GM18507 (cell line): ENCODE measurements at regions not wholly inside any gene's neighbourhood (a gene's known extent, or its start where the extent isn't known, plus 50 kb on each side); places are given as distances from the start of the nearest gene placed in this dataset.
"Not testable (repeated sequence)": the region's sequence is repeated elsewhere in the genome, so short reads cannot be mapped to it uniquely, and the experiment has no call there.

Source experiments
- DNase-seq: peaks from one replicate; pipeline ENCODE4 v3.0.0; 2011; ENCODE audit warnings: low read depth; ENCODE audit not compliant: insufficient read length; ENCODE audit errors: extremely low spot score
- FAIRE-seq: peaks from 2 replicates; lab custom pipeline; 2011; peaks lifted over from hg19 to GRCh38; lab: Jason Lieb, UNC

GRCh38 chr3:56930706-56931105 lies 129.0 kb upstream of the ARHGEF3 start:
- DNase-seq (no peak), FAIRE-seq (no peak)

DNA sequence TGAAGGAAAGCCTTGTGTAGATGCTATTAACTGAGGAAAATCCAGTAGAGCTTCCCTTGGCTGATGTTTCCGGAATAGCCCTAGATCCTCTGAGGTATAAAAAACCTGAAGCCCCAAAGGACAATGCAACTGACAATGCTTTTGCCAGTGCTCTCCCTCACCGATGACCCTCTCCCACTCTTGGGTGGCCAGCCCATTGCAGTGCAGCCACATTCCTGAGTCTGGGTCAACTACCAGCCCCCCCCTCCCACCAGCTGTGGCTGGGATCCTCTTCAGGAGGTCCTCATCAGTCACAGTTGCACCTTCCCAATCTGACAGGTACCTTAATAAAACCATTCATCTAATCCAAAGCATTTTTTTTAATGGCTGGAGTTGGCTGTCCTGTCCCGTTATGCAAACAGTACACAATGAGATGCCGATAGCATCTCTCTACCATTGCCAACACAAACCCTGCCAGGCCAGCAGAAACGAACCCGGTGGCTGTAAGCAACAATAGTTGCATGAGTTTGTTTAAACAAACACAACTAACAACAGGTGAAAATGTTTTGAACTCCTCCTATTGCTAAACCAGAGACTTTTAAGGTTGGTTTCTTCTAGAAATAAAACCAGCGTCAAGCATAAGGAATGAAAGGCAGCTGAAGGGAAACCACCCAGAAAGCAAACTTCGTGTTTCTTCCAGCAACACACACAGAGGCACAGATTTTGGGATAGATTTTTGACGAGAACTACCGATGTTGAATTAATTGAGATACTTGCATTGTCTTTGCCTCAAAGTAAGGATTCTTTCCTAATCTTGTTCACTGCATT lies 128.3 kb upstream of the ARHGEF3 start:
- DNase-seq = no peak
- no peak for FAIRE-seq

DNA sequence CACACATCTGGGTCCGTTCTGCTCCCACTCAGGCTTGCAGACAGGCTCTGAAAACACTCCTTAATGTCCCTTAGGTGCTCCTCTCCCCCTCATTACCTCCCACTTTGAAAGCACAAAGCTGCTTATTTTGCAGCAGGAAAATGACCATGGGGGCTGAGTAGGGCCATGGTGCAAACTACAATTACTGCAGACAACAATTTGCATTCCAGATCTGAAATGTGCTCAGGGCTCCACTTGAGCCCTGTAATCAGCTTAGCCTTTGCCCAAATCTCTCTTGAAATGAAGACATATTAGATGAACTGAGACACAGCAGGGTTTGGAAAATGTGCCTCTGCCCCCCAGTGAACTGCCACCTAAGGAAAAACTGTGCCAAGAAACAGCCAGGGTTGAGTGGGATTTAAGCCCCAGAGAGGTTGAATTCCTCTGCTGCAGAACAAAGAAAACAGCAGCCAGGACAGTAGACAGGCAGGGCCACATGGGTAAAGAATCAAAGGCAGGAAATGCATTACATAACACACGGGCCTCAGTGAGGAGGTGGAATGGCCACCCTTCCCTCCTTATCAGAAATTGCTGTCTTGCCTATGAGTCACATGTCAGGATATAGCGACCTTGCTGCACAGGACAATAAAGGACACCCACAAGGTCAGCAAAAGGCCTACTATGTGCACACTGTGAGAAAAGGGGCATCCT lies 126.8 kb upstream of the ARHGEF3 start:
- FAIRE-seq = no peak
- DNase-seq = no peak

DNA sequence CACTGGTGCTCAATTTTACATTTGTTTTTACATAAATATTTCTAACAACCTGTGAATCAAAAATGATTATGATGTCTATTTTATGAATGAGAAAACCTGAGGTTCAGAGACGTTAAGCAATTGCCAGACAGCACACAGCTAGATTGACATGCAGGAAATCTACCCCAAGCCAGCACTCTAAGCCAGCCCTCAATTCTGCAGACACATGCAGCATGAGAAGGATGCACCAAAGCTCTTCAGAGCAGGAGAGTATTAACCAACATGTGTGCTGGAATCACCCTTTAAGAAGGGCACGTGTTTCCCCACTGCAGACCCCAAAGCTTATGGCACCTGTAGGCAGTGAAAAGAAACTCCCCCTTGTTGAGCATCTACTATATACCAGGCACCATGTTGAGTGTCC lies 126.1 kb upstream of the ARHGEF3 start:
- no peak for FAIRE-seq
- no peak for DNase-seq

DNA sequence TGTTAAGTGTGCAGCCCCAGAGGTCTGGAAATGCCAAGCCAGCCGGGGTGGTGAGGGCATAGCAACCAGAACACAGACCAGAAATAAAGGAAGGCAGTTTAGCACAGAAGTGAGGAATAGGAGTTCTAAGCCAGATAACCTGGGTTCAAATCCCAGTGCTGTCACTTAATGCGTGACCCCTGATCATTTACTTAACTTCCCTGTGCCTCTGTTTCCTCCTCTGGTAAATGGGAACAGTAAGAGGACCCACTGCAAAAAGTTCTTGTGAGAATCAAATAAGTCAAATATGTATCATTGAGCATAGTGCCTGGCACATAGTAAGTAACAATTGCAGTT lies 125.2 kb upstream of the ARHGEF3 start:
- FAIRE-seq (no peak), DNase-seq (no peak)

DNA sequence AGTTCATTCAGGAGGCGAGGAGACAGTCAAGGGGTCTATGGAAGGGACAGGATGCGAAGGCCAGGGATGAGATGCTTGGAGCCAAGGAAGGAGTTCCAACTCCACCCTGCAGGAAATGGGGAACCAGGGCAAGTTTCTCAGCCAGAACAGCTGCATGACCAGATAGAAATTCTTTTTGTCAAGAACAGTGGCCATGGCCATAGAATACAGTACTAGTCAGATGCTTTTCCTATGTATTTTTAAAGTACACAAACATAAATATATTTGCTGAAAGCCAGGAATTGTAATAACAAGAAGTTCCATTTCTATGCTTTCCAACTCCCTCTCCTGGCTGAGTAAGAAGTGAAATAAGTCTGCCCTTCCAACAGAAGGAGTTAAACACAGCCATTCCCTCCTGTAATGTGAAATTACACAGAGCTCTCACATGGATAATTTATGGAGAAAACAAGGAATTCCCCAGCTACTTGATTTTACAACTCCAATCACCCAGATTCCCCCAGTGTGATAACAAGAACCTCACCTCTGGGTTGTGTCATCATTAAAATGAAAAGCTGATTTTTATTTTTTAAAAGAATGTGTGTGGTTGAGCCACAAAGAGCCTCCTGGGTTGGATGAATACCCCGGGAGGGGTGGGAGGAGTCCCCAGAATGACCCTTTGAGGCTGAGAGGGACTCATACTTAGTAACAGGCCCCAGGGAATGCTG lies 124.6 kb upstream of the ARHGEF3 start:
- no peak for DNase-seq
- no peak for FAIRE-seq

GRCh38 chr3:56924700-56925099 lies 123.0 kb upstream of the ARHGEF3 start:
- DNase-seq, FAIRE-seq: not testable (repeated sequence)

- FAIRE-seq (no peak), DNase-seq (no peak)
These were observed 121.9 kb upstream of the ARHGEF3 start for GRCh38 chr3:56923526-56924224.

DNA sequence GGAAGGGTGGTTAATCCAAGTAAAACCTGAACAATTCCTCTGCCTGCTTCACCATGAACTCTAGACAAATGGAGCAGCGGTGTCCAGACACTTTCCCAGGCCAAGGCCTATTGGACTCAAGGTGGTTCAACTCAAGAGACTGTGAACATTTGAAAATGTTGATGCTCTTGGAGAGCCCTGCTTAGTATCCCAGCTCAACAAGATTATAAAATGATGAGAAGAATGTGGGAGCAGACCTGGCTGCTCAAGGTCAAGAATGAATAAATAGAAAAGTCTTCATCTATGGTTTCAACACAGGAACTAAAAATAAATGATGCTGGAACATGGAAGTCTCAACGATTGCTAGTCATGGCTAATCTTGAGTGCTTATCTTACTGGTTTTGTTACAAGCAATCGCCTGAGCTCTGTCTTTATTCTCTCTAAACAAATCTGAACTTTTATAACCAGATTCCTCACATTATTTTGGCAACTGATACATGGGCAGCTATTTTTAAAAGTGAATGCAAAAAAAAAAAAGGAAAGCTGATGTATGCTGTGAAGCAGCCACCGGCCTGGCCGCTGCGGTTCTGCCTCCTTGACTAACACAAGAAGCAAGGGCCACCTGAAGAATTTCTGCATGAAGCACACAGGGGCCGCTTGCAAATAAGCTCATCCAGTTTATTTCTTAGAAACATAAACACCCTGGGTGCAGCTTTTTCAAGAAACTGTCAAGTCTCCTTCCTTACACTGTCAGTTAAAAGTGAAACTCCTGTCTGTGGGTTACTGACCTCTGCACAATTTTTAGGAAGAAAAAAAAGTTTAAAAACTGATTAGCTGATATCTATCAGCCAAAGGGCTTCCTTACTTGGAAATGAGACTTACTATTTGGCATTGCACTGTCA lies 120.1 kb upstream of the ARHGEF3 start:
- peak; percentile 29 for FAIRE-seq
- no peak for DNase-seq

DNA sequence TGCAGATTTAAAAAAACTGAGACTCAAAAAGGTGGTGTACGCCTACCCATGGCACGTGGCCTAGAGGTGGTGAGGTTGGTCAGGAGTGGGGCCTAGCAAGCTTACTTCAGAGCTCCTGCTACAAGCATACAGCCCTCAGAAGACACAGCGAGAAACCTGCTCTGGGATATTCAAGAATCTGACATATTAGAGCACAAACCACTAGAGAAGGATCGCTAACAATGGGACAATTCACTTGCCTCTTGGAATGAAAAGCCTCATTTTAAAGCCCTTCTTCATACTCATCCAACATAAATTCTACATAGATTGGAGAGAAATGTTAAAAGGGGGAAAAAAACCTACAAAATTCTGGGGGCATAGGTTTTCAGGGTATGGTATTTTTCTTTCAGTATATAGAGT lies 118.0 kb upstream of the ARHGEF3 start:
- FAIRE-seq (no peak), DNase-seq (no peak)

DNA sequence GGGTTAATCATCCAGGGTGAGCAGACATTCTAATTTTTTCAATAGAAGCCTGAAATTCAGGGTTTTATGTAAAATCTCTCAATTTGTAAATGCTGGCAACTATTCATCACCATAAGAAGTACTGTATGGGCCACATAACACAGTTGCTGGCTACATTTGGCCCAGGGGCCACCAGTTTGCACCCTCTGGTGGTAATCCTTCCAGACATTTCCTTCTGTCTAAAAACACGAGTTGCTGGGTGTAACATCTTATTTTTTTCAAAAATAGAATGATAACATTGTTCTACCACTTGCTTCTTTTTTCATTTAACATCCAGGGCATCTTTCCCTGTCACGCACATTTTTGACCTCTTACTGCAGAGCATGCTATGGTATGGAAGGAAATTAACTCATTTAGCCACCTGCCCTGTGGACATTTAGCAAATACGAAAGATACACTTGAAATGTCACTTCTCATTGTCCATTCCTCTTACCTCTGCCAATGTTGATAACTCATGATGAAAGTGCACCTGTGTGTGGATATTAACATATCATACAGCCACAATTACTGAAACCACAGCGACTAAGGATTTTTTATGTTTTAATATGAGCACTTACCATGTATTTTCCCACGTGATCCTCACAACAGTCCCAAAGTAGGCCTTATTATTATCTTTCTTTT lies 117.5 kb upstream of the ARHGEF3 start:
- FAIRE-seq = peak; percentile 63
- DNase-seq = no peak

DNA sequence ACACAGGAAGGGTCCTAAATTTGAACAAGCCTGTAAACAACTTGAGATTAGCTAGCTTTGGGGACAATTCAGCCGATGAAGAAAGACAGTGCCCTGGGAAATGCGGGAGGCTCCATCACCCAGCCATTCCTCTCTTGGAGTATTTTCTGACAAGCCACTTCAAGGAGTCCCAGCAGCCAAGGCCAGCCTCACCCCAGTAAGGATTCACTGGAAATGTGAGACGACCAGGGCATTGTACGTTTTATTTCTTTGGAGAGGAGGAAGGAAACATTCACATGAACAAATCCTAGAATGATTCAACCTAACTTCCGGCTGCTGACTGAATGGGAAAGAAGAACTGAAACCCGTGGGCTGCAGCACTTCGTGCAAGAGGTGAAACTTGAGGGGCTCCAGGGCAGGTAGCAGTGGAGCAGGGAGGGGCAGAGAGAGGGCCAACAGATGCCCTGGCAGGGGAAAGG lies 116.4 kb upstream of the ARHGEF3 start:
- FAIRE-seq (no peak), DNase-seq (peak; percentile 62)

DNA sequence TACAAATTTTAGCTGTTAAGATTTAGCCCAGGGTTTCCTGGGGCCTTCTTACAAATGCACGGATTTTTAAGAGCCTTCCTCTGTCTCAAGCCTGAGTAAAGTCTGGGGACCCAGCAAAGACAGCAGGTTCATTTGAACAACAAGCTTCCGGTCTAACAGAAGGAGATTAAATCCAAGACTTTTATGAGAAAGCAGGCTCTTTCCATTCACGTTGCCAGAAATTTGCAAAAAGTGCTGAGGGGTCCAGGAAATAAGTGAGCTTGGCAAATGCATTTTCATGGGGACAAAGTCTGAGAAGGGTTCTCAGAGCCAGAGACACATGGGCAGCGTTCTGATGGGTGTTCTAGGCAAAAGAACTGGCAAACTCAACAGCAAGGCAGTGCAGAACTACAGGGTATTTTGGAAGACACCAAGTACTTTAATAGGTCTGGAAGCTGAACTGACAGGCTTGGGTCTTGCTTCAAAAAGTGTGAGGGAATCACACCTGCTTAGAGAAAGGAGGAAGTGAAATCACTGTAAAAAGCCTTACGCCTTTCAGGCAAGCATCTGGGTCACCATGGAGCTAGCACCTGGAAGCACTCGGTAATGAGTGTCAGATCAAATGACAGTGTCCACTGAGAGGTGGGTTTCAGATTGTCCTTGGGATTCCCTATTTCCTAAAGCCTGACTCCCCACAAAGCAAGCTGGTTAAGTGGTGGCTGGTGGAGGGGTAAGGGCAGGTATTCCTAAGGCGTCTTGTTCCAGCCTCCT lies 115.8 kb upstream of the ARHGEF3 start:
- DNase-seq (peak; percentile 38), FAIRE-seq (peak; percentile 99)

DNA sequence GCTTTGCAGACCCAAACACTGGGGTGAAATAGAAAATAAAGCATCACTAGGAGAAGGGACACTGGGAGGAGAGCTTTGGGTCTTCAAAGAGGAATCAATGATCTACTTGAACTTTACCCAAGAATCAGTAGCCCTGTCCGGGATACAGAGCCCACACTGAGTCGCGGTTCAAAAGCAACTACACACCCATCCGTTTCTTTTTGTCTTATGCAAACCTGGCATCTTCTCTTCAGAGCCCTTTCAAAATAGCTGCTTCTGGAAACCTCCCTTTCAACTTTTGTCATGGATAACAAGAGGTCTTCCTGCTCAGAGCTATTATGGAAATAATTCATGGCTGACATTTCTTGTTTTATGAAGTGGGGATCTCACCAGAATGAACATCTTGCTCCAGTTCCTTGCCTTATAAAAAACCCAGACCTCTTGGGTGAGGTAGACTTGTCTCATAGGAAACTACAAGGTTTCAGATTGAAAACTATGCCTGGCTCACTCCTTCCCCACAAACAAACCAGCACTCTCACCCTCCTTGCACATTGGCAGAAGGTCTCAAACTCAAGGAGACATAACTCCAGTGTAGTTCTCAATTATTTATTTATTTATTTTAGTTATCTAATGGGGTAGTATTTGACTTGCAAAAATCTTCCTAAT lies 115.1 kb upstream of the ARHGEF3 start:
- FAIRE-seq (peak; percentile 81), DNase-seq (no peak)

GRCh38 chr3:56915966-56916586 lies 114.3 kb upstream of the ARHGEF3 start:
- DNase-seq (peak; percentile 23), FAIRE-seq (peak; percentile 93)

DNA sequence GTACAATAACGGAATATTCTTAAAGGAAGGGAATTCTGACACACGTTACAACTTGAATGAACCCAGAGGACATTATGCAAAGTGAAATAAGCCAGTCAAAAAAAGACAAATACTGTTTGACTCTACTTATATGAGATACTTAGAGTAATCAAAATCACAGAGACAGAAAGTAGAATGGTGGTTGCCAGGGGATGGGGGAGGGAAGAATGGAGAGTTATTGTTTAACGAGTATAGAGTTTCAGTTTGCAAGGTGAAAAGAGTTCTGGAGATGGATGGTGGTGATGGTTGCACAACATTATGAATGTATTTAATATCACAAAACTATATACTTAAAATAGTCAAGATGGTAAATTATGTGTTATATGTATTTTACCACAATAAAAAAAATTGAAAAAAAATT lies 112.9 kb upstream of the ARHGEF3 start:
- FAIRE-seq (peak; percentile 87), DNase-seq (no peak)

DNA sequence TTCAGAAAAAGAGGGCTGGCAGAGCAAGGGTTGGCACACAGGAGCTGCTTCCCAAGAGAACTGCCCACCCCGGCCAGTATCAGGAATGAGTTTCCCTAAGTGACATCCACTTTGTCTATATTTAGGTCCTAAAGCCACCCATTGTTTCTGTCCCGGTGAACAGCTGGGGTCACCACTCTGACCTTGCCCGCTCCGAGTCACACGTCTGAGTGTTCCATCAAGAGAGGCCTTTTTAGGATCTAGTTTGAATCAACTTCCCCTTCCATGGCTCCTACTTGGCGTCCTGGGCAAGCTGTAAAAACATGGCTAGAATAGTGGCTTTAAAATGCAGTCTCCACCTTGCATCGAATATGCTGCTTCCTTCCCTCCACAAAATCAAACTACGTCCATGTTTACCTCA lies 109.6 kb upstream of the ARHGEF3 start:
- DNase-seq = no peak
- no peak for FAIRE-seq
